Urinary bladder (tissue), 3 donors: ENCODE measurements at regions not wholly inside any gene's neighbourhood (a gene's known extent, or its start where the extent isn't known, plus 50 kb on each side); places are given as distances from the start of the nearest gene placed in this dataset.
"Not testable (repeated sequence)": the region's sequence is repeated elsewhere in the genome, so short reads cannot be mapped to it uniquely, and the experiment has no call there.

Experiments used
- DNase-seq: peaks from one replicate; pipeline ENCODE4 v3.0.0-alpha.2; 2015; ENCODE audit errors: extremely low spot score
- H3K27ac ChIP-seq: one replicate; pipeline ENCODE4 v1.5.1; 2013; ENCODE audit warnings: low read depth, mild to moderate bottlenecking, moderate library complexity
- H3K36me3 ChIP-seq: one replicate; pipeline ENCODE4 v1.6.1; 2013; ENCODE audit warnings: mild to moderate bottlenecking, moderate library complexity; ENCODE audit not compliant: insufficient read depth
- H3K4me1 ChIP-seq: one replicate; pipeline ENCODE4 v1.6.1; 2013; ENCODE audit warnings: mild to moderate bottlenecking, moderate library complexity; ENCODE audit not compliant: insufficient read depth
- H3K4me3 ChIP-seq: one replicate; pipeline ENCODE4 v1.5.1; 2013; ENCODE audit warnings: low read depth, low read length
- WGBS: extraction: QIAGEN DNeasy Blood & Tissue Kit; methylation state at CpG from one replicate; pipeline ENCODE4 v1.1.7; 2013; 5-methylcytosine and 5-hydroxymethylcytosine counted together
- donor health status: healthy with polysubstance abuse.
- donor health status: healthy.

- DNase-seq = peak; percentile 15
- 26% methylated on average over 5 of the region's 5 CpGs for WGBS
- H3K4me1 ChIP-seq = no peaks in the 10 kb centered on the region
- H3K36me3 ChIP-seq = no peaks in the 10 kb centered on the region
- no peak overlapping the region for H3K27ac ChIP-seq
- peak overlapping the region; percentile 28 for H3K4me3 ChIP-seq
These were observed 429.7 kb downstream of the ETS1 start for GRCh38 chr11:128157423-128158298.

GRCh38 chr11:128156486-128156885, 430.9 kb downstream of the ETS1 start:
- H3K36me3 ChIP-seq = no peaks in the 10 kb centered on the region
- WGBS = 75% methylated on average over 3 of the region's 3 CpGs
- no peak overlapping the region for H3K4me3 ChIP-seq
- H3K27ac ChIP-seq = no peak overlapping the region
- H3K4me1 ChIP-seq = no peaks in the 10 kb centered on the region
- no peak for DNase-seq

GRCh38 chr11:128155590-128155989, 431.8 kb downstream of the ETS1 start:
- 93% methylated on average over 2 of the region's 2 CpGs for WGBS
- Histone ChIP-seq H3K27ac (no peak overlapping the region), H3K36me3 (no peaks in the 10 kb centered on the region), H3K4me3 (no peak overlapping the region), H3K4me1 (no peaks in the 10 kb centered on the region)
- no peak for DNase-seq

GRCh38 chr11:128153697-128154048, 433.7 kb downstream of the ETS1 start:
- no peak overlapping the region for H3K27ac ChIP-seq
- no peak overlapping the region for H3K4me3 ChIP-seq
- DNase-seq = no peak
- 66% methylated on average over 4 of the region's 4 CpGs for WGBS
- H3K36me3 ChIP-seq = no peaks in the 10 kb centered on the region
- H3K4me1 ChIP-seq = no peaks in the 10 kb centered on the region

GRCh38 chr11:128152796-128153696, 434.3 kb downstream of the ETS1 start:
- Histone ChIP-seq H3K4me3 (no peak overlapping the region), H3K27ac (no peak overlapping the region), H3K36me3 (no peaks in the 10 kb centered on the region), H3K4me1 (no peaks in the 10 kb centered on the region)
- DNase-seq = no peak
- 85% methylated on average over 6 of the region's 6 CpGs for WGBS

GRCh38 chr11:128151780-128152179, 435.6 kb downstream of the ETS1 start:
- no peak for DNase-seq
- Histone ChIP-seq H3K4me3 (no peak overlapping the region), H3K4me1 (no peaks in the 10 kb centered on the region), H3K27ac (no peak overlapping the region), H3K36me3 (no peaks in the 10 kb centered on the region)

GRCh38 chr11:128151338-128151737, 436.0 kb downstream of the ETS1 start:
- WGBS = 91% methylated on average over 2 of the region's 2 CpGs

GRCh38 chr11:128148208-128148607, 439.1 kb downstream of the ETS1 start:
- DNase-seq = no peak
- 94% methylated on average over 6 of the region's 6 CpGs for WGBS
- Histone ChIP-seq H3K27ac (no peak overlapping the region), H3K4me3 (no peak overlapping the region), H3K36me3 (no peaks in the 10 kb centered on the region), H3K4me1 (no peaks in the 10 kb centered on the region)

More at GRCh38 chr11:128151338-128151737, 436.0 kb downstream of the ETS1 start:
- no peak overlapping the region for H3K4me3 ChIP-seq
- no peak overlapping the region for H3K27ac ChIP-seq
- no peaks in the 10 kb centered on the region for H3K36me3 ChIP-seq
- DNase-seq = no peak
- H3K4me1 ChIP-seq = no peaks in the 10 kb centered on the region

GRCh38 chr11:128146926-128147605, 440.3 kb downstream of the ETS1 start:
- DNase-seq = no peak
- Histone ChIP-seq H3K4me3 (no peak overlapping the region), H3K4me1 (no peaks in the 10 kb centered on the region), H3K27ac (no peak overlapping the region), H3K36me3 (no peaks in the 10 kb centered on the region)
- 38% methylated on average over 5 of the region's 5 CpGs for WGBS

- H3K4me3 ChIP-seq, H3K4me1 ChIP-seq, DNase-seq, H3K36me3 ChIP-seq, H3K27ac ChIP-seq: not testable (repeated sequence)
- WGBS = 91% methylated on average over 5 of the region's 6 CpGs
These were observed 447.1 kb downstream of the ETS1 start for GRCh38 chr11:128140293-128140692.

- DNase-seq = no peak
- WGBS = 82% methylated on average over 2 of the region's 2 CpGs
- Histone ChIP-seq H3K36me3 (no peaks in the 10 kb centered on the region), H3K27ac (no peak overlapping the region), H3K4me3 (no peak overlapping the region), H3K4me1 (no peaks in the 10 kb centered on the region)
These were observed 451.9 kb downstream of the ETS1 start for GRCh38 chr11:128135451-128135850.

GRCh38 chr11:128133501-128133900, 453.9 kb downstream of the ETS1 start:
- H3K4me3 ChIP-seq = no peak overlapping the region
- H3K27ac ChIP-seq = no peak overlapping the region
- no peak for DNase-seq
- H3K36me3 ChIP-seq = no peaks in the 10 kb centered on the region
- whole genome bisulfite sequencing = 60% methylated on average over 3 of the region's 3 CpGs
- H3K4me1 ChIP-seq = no peaks in the 10 kb centered on the region

- no peaks in the 10 kb centered on the region for H3K36me3 ChIP-seq
- no peak overlapping the region for H3K27ac ChIP-seq
- H3K4me1 ChIP-seq = no peaks in the 10 kb centered on the region
- no peak for DNase-seq
- H3K4me3 ChIP-seq = no peak overlapping the region
These were observed 457.3 kb downstream of the ETS1 start for GRCh38 chr11:128130052-128130451.
